ENCODE measurements at regions not wholly inside any gene's neighbourhood (a gene's known extent, or its start where the extent isn't known, plus 50 kb on each side); places are given as distances from the start of the nearest gene placed in this dataset.

DNA sequence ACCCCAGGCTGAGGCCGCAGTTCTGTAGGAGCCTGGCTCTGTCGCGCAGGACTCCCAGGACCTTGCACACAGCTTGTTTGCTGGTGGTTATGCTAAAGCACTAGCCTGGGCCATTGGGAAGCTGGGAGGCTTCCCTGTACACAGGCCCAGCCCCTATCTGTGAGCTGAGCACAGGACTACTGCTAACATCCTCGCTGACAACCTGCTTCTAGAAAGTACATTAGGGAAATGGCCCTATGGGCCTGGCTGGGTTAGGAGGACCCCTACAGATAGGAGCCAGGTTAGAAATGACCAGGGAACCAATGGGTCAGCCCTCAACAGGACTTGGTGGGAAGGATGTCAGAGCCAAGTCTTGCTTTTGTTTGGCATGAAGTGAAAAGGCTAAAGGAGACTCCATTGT is 219.4 kb upstream of the LNX1 start:
- DNase-seq: no peak

- no peak for DNase-seq
These were observed 218.5 kb upstream of the LNX1 start for GRCh38 chr4:53809816-53810215.

- no peak for DNase-seq
These were observed 214.0 kb upstream of the LNX1 start for GRCh38 chr4:53805291-53805690.

DNA sequence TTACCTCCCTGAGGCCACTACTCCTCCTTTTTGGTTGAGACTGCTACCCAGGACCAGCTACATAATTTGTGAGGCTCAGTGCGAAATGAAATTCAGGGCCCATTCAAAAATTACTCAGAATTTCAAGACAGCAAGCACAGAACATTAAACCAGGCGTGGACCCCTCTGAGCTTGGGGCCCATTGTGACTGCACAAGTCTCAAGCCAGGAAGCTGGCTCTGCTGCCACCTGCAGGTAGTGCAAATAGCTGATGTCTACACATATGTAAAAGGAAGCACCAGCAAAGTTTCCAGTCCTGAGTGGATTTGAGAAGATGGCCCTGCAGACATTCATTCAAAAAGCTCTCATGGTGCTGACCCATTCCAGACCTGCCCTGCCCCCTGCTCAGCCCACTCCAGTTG is 213.4 kb upstream of the LNX1 start:
- DNase-seq: peak; percentile 51

GRCh38 chr4:53802500-53802899 is 211.2 kb upstream of the LNX1 start:
- DNase-seq: no peak

DNA sequence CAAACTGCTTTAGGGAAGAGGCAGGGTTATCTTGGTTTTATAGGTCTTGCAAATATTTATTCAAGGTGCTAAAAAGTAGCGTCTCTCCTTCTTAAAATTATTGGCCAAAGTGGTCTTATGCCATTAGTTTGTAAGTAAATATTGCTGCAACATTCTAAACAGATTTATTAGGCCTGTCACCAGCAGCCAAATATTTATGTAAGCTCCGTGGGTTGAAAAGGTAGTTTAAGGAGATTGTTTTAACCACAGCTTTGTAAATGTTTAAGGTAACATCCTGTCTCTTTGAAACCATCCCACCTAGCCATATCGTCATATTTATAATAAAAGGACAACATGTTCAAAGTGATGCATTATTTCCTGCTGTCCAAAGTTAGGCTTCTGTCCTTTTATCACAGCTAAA is 210.1 kb upstream of the LNX1 start:
- DNase-seq: no peak

DNA sequence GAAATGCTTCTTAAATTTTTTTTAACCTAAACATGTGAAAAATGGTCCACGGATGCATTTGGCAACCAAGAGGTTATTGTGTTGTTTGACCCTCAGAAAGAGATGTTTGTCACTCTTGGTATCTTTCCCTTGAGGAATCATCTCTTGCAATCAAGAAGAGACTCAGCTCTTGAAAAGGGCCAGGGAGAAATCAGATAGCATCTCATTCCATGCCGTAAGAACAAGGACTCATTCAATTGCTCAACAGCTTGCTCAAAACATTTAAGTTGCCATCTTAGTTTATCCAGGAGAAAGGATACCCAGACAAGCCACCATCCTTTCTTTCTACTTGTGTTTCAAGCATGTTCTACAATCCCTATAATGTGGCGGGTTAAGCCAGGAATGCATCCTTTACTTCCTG is 209.5 kb upstream of the LNX1 start:
- no peak for DNase-seq

- DNase-seq: no peak
These were observed 201.8 kb upstream of the LNX1 start for GRCh38 chr4:53793096-53793495.

DNA sequence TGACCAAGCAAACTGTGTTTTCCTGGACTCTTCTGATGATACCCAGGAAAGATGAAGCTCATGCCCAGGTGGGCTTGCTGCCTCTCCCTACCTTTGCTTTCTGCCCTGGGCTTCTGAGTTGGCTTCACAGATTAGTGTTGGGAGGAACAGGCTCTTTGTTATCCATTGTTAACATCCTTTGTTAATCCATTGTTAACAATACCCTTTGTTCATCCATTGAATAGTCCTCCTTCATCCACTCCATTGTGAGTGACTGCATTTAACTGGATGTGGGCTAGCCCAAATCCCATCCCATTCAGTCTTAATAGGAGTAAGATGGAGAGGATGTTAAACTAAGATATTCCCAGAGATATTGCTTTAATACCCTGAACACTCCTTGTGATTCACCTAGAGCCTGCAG is 199.0 kb upstream of the LNX1 start:
- no peak for DNase-seq

- no peak for DNase-seq
These were observed 197.3 kb upstream of the LNX1 start for GRCh38 chr4:53788621-53789020.

DNA sequence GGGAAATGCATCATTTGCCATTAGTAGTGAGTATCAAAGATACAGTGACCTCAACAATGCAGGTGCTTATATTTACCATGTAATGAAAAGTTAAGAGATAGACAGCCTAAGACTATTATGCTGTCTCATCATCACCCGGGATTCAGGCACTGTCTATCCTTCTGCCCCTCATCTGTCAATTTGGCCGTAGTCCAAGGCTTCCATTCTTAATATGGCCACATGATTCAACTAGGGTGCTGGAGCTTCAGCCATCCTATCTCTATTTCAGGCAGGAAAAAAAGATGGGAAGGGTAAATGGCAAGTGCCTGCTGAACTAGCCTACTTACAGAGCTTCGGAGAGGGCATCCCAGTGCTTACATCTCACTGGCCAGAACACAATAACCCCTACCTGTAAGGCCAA is 196.7 kb upstream of the LNX1 start:
- DNase-seq: no peak

GRCh38 chr4:53786632-53787031 is 195.3 kb upstream of the LNX1 start:
- no peak for DNase-seq

DNA sequence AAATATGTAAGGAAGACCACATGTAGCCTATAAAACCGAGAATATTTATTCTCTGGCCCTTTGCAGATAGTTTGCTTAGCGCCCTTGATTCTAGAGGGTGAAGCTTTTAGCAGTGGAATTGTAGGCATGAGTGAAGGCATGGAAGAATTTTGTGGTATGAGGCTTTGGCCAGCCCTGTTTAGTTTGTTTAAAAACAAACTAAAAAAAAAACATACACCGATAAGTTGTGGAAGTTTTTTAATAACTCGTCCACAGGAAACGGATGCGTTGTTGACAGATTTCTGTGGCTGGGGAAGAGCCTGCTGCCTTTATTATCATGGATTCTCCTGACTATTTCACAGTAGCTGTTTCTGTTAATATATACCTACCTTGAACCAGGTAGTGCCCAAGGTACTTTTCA is 194.7 kb upstream of the LNX1 start:
- no peak for DNase-seq

DNA sequence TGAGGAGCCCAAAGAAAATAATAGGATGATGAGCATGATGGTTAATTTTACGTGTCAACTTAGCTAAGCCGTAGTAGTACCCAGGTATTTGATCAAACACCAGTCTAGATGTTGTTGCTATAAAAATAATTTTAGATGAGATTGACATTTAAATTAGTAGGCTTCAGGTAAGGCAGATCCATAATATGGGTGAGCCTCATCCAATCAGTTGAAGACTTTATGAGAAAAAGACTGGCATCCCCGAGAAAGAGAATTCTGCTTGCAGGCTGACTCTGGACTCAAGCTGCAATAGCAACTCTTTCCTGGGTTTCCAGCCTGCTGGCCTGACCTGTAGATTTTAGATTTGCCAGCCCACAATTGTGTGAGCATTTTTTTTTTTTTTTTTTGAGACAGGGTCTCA is 192.8 kb upstream of the LNX1 start:
- DNase-seq: no peak

- DNase-seq: no peak
These were observed 192.0 kb upstream of the LNX1 start for GRCh38 chr4:53783208-53783859.

GRCh38 chr4:53782458-53782845 is 191.2 kb upstream of the LNX1 start:
- no peak for DNase-seq

GRCh38 chr4:53781629-53782457 is 190.6 kb upstream of the LNX1 start:
- DNase-seq: peak; percentile 38

GRCh38 chr4:53780736-53781400 is 189.6 kb upstream of the LNX1 start:
- DNase-seq: peak; percentile 34

DNA sequence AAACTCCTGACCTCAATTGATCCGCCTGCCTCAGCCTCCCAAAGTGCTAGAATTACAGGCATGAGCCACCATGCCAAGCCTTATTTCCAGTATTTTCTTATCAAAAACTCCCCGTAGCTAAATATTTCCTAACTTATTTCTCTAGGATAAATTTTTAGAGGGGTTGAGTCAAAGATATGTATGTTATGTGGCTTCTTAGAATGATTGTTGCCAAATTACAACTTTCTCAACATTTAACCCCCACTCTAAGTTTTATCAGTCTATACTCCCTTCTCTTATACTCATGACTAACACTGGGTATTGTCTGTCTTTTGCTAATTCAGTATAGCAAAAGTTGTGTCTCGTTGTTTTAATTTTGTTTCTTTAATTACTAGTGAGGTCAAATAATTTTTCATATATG is 187.7 kb upstream of the LNX1 start:
- DNase-seq: no peak

DNA sequence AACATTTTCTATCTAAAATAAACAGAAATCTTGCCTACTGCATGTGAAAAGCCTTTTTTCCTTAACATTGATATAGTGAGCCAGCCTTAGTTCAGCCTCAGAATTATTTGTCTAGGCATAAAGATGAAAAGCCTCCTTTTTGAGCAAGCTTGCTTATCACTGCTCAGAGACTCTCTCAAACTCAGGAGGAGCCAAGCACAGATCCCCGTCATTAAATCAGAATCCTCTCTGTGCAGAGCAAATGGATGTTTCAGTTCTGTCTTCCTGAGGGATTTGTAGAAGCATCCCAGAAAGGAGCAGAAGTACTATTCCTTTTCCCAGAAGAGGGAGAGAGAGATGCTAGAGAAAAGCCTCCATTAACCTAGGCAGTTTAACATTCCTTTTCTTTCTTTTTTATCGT is 186.9 kb upstream of the LNX1 start:
- no peak for DNase-seq

- peak; percentile 63 for DNase-seq
These were observed 186.1 kb upstream of the LNX1 start for GRCh38 chr4:53777244-53777984.

DNA sequence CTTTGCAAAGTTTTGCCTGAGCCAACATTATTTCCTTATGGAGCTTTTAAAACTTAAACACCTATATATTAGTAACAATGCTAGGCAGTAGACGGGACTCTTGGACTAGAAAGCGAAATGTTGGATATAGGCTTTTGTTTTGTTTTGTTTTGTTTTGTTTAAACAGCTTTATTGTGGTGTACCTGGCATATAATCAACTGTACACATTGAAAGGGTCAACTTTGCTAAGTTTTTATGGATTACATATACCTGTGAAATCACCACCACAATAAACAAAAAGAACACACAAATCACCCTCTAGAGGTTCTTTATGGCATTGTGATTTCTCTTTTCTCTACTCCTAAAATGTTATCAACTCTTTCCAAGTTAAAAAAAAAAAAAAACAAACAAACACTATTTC is 184.9 kb upstream of the LNX1 start:
- DNase-seq: no peak

- no peak for DNase-seq
These were observed 184.1 kb upstream of the LNX1 start for GRCh38 chr4:53775381-53775780.

GRCh38 chr4:53771326-53771725 is 180.0 kb upstream of the LNX1 start:
- DNase-seq: no peak

Data from EL (cell line).